C4-2B (cell line): ENCODE measurements at regions not wholly inside any gene's neighbourhood (a gene's known extent, or its start where the extent isn't known, plus 50 kb on each side); places are given as distances from the start of the nearest gene placed in this dataset.

Source experiments
- CTCF ChIP-seq: fragments of 450-650 bp; conservative IDR thresholded peaks from 2 replicates; pipeline ENCODE4 v1.5.1; 2017; ENCODE audit warnings: mild to moderate bottlenecking
- ZFX ChIP-seq: fragments of 450-650 bp; IDR thresholded peaks from 2 replicates; pipeline ENCODE4 v1.6.1; 2017

- TF ChIP-seq CTCF = no peak
- TF ChIP-seq ZFX = no peak
Measured at GRCh38 chr3:181239441-181239840, 249.9 kb upstream of the DNAJC19 start.
